Liver (tissue), 3 donors: ENCODE measurements at regions not wholly inside any gene's neighbourhood (a gene's known extent, or its start where the extent isn't known, plus 50 kb on each side); places are given as distances from the start of the nearest gene placed in this dataset.

Experiments used
- CTCF ChIP-seq: fragments of 150-350 bp; IDR thresholded peaks from 2 replicates; pipeline ENCODE4 v1.5.1; 2017; ENCODE audit warnings: improper control_type of control experiment, low read depth, low read length; ENCODE audit not compliant: missing input control
- HNF4A ChIP-seq, 2 donors: conservative IDR thresholded peaks; 2 replicates each; pipeline ENCODE4 v1.6.1; 2016; ENCODE audit warnings: antibody characterized with exemption in 2 of 2, mild to moderate bottlenecking in 2 of 2
- RAD21 ChIP-seq, 2 donors: IDR thresholded peaks; 2 replicates each; pipeline ENCODE4 v1.6.1; 2016; ENCODE audit warnings: antibody characterized with exemption in 2 of 2, mild to moderate bottlenecking in 2 of 2
- TAF1 ChIP-seq: conservative IDR thresholded peaks from 2 replicates; pipeline ENCODE4 v1.6.1; 2016; ENCODE audit warnings: antibody characterized with exemption, mild to moderate bottlenecking
- TF ChIP-seq, protein P1 (sequence below): IDR thresholded peaks from 2 replicates; pipeline ENCODE4 v1.6.1; 2016; ENCODE audit warnings: antibody characterized with exemption
- TF ChIP-seq, protein P2 (sequence below): IDR thresholded peaks from 2 replicates; pipeline ENCODE4 v1.6.1; 2016; ENCODE audit warnings: antibody characterized with exemption, mild to moderate bottlenecking
- donor health status: healthy.
- donor health status: healthy.

- TF ChIP-seq HNF4A (conservative IDR thresholded peaks at IDR 0.05): no peak
- no peak for TF ChIP-seq CTCF
- no peak for TF ChIP-seq RAD21 (IDR thresholded peaks at IDR 0.05)
- no peak for TF ChIP-seq TAF1
- TF ChIP-seq, protein P1, sequence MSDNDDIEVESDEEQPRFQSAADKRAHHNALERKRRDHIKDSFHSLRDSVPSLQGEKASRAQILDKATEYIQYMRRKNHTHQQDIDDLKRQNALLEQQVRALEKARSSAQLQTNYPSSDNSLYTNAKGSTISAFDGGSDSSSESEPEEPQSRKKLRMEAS: no peak
- TF ChIP-seq, protein P2, sequence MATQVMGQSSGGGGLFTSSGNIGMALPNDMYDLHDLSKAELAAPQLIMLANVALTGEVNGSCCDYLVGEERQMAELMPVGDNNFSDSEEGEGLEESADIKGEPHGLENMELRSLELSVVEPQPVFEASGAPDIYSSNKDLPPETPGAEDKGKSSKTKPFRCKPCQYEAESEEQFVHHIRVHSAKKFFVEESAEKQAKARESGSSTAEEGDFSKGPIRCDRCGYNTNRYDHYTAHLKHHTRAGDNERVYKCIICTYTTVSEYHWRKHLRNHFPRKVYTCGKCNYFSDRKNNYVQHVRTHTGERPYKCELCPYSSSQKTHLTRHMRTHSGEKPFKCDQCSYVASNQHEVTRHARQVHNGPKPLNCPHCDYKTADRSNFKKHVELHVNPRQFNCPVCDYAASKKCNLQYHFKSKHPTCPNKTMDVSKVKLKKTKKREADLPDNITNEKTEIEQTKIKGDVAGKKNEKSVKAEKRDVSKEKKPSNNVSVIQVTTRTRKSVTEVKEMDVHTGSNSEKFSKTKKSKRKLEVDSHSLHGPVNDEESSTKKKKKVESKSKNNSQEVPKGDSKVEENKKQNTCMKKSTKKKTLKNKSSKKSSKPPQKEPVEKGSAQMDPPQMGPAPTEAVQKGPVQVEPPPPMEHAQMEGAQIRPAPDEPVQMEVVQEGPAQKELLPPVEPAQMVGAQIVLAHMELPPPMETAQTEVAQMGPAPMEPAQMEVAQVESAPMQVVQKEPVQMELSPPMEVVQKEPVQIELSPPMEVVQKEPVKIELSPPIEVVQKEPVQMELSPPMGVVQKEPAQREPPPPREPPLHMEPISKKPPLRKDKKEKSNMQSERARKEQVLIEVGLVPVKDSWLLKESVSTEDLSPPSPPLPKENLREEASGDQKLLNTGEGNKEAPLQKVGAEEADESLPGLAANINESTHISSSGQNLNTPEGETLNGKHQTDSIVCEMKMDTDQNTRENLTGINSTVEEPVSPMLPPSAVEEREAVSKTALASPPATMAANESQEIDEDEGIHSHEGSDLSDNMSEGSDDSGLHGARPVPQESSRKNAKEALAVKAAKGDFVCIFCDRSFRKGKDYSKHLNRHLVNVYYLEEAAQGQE: no peak
Measured at GRCh38 chr3:64408770-64409169, 183.5 kb upstream of the PRICKLE2 start.
